ENCODE measurements at regions not wholly inside any gene's neighbourhood (a gene's known extent, or its start where the extent isn't known, plus 50 kb on each side); places are given as distances from the start of the nearest gene placed in this dataset.
"Not testable (repeated sequence)": the region's sequence is repeated elsewhere in the genome, so short reads cannot be mapped to it uniquely, and the experiment has no call there.

- ChIA-PET CTCF (no interaction called here), POLR2A (no interaction called here)
- no peak for DNase-seq (ENCODE audit: extremely low spot score)
Measured at GRCh38 chr1:60510162-60510561, 436.6 kb upstream of the C1orf87 start.

GRCh38 chr1:60504206-60504840 is 430.8 kb upstream of the C1orf87 start:
- ChIA-PET CTCF (interaction anchor here (1.3 kb wide), 2 partner anchors 20 to 69 kb away, joined by 3 to 4 read pairs; no protein-coding TSS in a partner anchor), POLR2A (no interaction called here)
- no peak for DNase-seq (ENCODE audit: extremely low spot score)
- no peak for TF ChIP-seq CTCF (IDR thresholded peaks at IDR 0.05; ENCODE audit: control extremely low read depth, extremely low read depth, low read depth, missing control alignments)

More at GRCh38 chr1:60510162-60510561, 436.6 kb upstream of the C1orf87 start:
- TF ChIP-seq CTCF (IDR thresholded peaks at IDR 0.05; ENCODE audit: control extremely low read depth, extremely low read depth, low read depth, missing control alignments), result no peak

- DNase-seq (ENCODE audit: extremely low spot score), result no peak
- ChIA-PET CTCF (interaction anchor here (0.9 to 1.3 kb wide), 3 partner anchors 15 to 68 kb away, joined by 3 to 4 read pairs (median 3); no protein-coding TSS in a partner anchor), POLR2A (no interaction called here)
- TF ChIP-seq CTCF (IDR thresholded peaks at IDR 0.05; ENCODE audit: control extremely low read depth, extremely low read depth, low read depth, missing control alignments), result no peak
Measured at GRCh38 chr1:60503266-60503925, 429.8 kb upstream of the C1orf87 start.

GRCh38 chr1:60502506-60502905 is 428.9 kb upstream of the C1orf87 start:
- CTCF ChIA-PET, result interaction anchor here (0.9 kb wide), 1 partner anchor 14 kb away, joined by 3 read pairs; no protein-coding TSS in a partner anchor
- no peak for DNase-seq (ENCODE audit: extremely low spot score)
- POLR2A ChIA-PET, result no interaction called here
- TF ChIP-seq CTCF (IDR thresholded peaks at IDR 0.05; ENCODE audit: control extremely low read depth, extremely low read depth, low read depth, missing control alignments), result no peak

GRCh38 chr1:60489916-60490480 is 416.4 kb upstream of the C1orf87 start:
- POLR2A ChIA-PET; CTCF ChIA-PET; DNase-seq (ENCODE audit: extremely low spot score): not testable (repeated sequence)

GRCh38 chr1:60488847-60489246 is 415.3 kb upstream of the C1orf87 start:
- DNase-seq (ENCODE audit: extremely low spot score), result no peak
- POLR2A ChIA-PET, result no interaction called here
- CTCF ChIA-PET, result interaction anchor here (1.2 kb wide), 1 partner anchor 14 kb away, joined by 3 read pairs; no protein-coding TSS in a partner anchor
- no peak for TF ChIP-seq CTCF (IDR thresholded peaks at IDR 0.05; ENCODE audit: control extremely low read depth, extremely low read depth, low read depth, missing control alignments)
